ENCODE measurements at regions not wholly inside any gene's neighbourhood (a gene's known extent, or its start where the extent isn't known, plus 50 kb on each side); places are given as distances from the start of the nearest gene placed in this dataset.

DNA sequence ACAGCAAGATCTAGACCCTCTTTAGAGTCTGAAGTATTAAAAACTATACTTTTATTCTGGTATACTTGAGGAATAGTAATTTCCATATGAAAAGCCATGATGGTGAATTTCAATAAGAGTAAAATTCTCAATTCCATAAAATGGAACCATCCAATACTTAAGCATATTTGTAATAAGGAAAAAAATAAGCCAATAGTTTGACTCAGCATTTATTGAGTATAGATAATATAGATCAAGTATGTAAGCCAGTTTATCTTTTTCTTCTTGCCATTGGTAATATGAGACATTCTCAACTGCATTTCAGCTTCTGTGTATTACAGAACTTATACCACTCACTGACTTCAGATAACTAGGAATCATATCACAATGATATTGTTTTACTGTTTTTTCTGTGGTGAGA lies 361.0 kb downstream of the SLCO4C1 start:
- no peaks in the 10 kb centered on the region for H3K36me3 ChIP-seq (ENCODE audit: control insufficient read depth in 2 of 2, extremely low read depth in 1 of 2, insufficient read depth in 2 of 2, low read length in 2 of 2)
- H3K9me3 ChIP-seq (replicated peaks; ENCODE audit: control insufficient read depth, insufficient read depth, low read length): no peaks in the 10 kb centered on the region
- no peak overlapping the region for H3K4me3 ChIP-seq (replicated peaks in 1 of 3; ENCODE audit: insufficient read depth in 1 of 3, low read depth in 1 of 3, low read length in 3 of 3)
- H2AFZ ChIP-seq (ENCODE audit: low read depth, low read length): no peak overlapping the region
- FAIRE-seq: no peak
- dilution Hi-C loops (cut with MboI; ENCODE audit: extremely low pct_ligation_motif_present, low sequenced_read_pairs) (no loop called here), intact Hi-C loops (cut with micrococcal nuclease) (no loop called here)
- no peaks in the 10 kb centered on the region for H3K79me2 ChIP-seq (ENCODE audit: control insufficient read depth, insufficient read depth, low read length)
- DNase-seq (ENCODE audit: low read depth, low spot score): no peak
- H3K27me3 ChIP-seq (ENCODE audit: control insufficient read depth in 2 of 2, insufficient read depth in 2 of 2, low read length in 2 of 2): no peaks in the 10 kb centered on the region
- H3K9me1 ChIP-seq (replicated peaks; ENCODE audit: control insufficient read depth, extremely low read depth, insufficient read depth, low read length): no peaks in the 10 kb centered on the region
- H3K4me2 ChIP-seq (ENCODE audit: insufficient read depth, low read length): no peak overlapping the region
- H3K4me1 ChIP-seq (ENCODE audit: control insufficient read depth, extremely low read depth, insufficient read depth, low read length): no peaks in the 10 kb centered on the region
- H3K27ac ChIP-seq (ENCODE audit: insufficient read depth, low read depth, low read length): no peak overlapping the region
- H3K9ac ChIP-seq (replicated peaks; ENCODE audit: extremely low read depth, insufficient read depth, low read length): no peak overlapping the region
- TF ChIP-seq JUN (IDR thresholded peaks at IDR 0.05; ENCODE audit: borderline replicate concordance, insufficient read depth, insufficient read length, low read depth) (no peak), MYC (IDR thresholded peaks at IDR 0.05; ENCODE audit: low read depth, low read length) (no peak), GATA2 (IDR thresholded peaks at IDR 0.05; ENCODE audit: insufficient read depth, insufficient read length, low read depth, low read length) (no peak), POLR2AphosphoS5 (IDR thresholded peaks at IDR 0.05; ENCODE audit: insufficient read depth, low read depth, low read length) (no peak), POLR2A (IDR thresholded peaks at IDR 0.05; ENCODE audit: low read depth, low read length) (no peak), EZH2 (IDR thresholded peaks at IDR 0.05; ENCODE audit: borderline replicate concordance, low read depth, low read length, severe bottlenecking) (no peak), FOS (IDR thresholded peaks at IDR 0.05; ENCODE audit: borderline replicate concordance, insufficient read depth, low read length) (no peak)
- TF ChIP-seq, protein P1, sequence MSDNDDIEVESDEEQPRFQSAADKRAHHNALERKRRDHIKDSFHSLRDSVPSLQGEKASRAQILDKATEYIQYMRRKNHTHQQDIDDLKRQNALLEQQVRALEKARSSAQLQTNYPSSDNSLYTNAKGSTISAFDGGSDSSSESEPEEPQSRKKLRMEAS (IDR thresholded peaks at IDR 0.05; ENCODE audit: insufficient read depth, insufficient read length): no peak
- TF ChIP-seq, protein P2, sequence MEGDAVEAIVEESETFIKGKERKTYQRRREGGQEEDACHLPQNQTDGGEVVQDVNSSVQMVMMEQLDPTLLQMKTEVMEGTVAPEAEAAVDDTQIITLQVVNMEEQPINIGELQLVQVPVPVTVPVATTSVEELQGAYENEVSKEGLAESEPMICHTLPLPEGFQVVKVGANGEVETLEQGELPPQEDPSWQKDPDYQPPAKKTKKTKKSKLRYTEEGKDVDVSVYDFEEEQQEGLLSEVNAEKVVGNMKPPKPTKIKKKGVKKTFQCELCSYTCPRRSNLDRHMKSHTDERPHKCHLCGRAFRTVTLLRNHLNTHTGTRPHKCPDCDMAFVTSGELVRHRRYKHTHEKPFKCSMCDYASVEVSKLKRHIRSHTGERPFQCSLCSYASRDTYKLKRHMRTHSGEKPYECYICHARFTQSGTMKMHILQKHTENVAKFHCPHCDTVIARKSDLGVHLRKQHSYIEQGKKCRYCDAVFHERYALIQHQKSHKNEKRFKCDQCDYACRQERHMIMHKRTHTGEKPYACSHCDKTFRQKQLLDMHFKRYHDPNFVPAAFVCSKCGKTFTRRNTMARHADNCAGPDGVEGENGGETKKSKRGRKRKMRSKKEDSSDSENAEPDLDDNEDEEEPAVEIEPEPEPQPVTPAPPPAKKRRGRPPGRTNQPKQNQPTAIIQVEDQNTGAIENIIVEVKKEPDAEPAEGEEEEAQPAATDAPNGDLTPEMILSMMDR (IDR thresholded peaks at IDR 0.05; ENCODE audit: extremely low read depth in 1 of 2, insufficient read depth in 1 of 2, low read depth in 1 of 2, low read length in 2 of 2): no peak
- no peaks in the 10 kb centered on the region for H4K20me1 ChIP-seq (replicated peaks; ENCODE audit: control insufficient read depth, extremely low read depth, insufficient read depth, low read length)
- POLR2A ChIA-PET: no interaction called here
- no TSS peak for BruUV-seq (replicated peaks)
- CTCF ChIA-PET: no interaction called here
